Heart right ventricle (tissue), 16 donors: ENCODE measurements at regions not wholly inside any gene's neighbourhood (a gene's known extent, or its start where the extent isn't known, plus 50 kb on each side); places are given as distances from the start of the nearest gene placed in this dataset.

Source experiments
- ATAC-seq, 8 donors: fragments of 200-7000 bp; cut with Tn5 transposase; one replicate each; pipeline ENCODE4 v1.9.1; 2020; ENCODE audit warnings: mild to moderate bottlenecking in 8 of 8, moderate library complexity in 8 of 8, moderate number of reproducible peaks in 1 of 8
- DNase-seq, 2 donors: peaks; one replicate each; pipeline ENCODE4 v3.0.0-alpha.2; 2020
- H3K27ac ChIP-seq, 10 donors: fragments of 200-600 bp; sonication (generic) in 2 of 10; one replicate each; pipeline versions ENCODE4 v1.5.0 to v1.8.0; 2020 to 2022; ENCODE audit warnings: mild to moderate bottlenecking in 3 of 10
- H3K27me3 ChIP-seq, 7 donors: fragments of 200-600 bp; one replicate each; pipeline ENCODE4 v1.8.0; 2021 to 2022; ENCODE audit warnings: mild to moderate bottlenecking in 2 of 7
- H3K36me3 ChIP-seq, 9 donors: fragments of 200-600 bp; sonication (generic) in 1 of 9; one replicate each; pipeline versions ENCODE4 v1.5.0 to v1.8.0; 2020 to 2022; ENCODE audit warnings: mild to moderate bottlenecking in 2 of 9
- H3K4me1 ChIP-seq, 9 donors: fragments of 200-600 bp; sonication (generic) in 1 of 9; one replicate each; pipeline versions ENCODE4 v1.5.0 to v1.8.0; 2020 to 2022; ENCODE audit warnings: mild to moderate bottlenecking in 4 of 9
- H3K4me3 ChIP-seq, 10 donors: fragments of 200-600 bp; sonication (generic) in 2 of 10; one replicate each; pipeline versions ENCODE4 v1.5.0 to v1.8.0; 2020 to 2022; ENCODE audit warnings: mild to moderate bottlenecking in 7 of 10, moderate library complexity in 2 of 10
- H3K9me3 ChIP-seq, 11 donors: fragments of 200-600 bp in 10 of 11; sonication (generic) in 2 of 11; one replicate each; pipeline versions ENCODE4 v1.5.0 to v1.8.0; 2013 to 2022; ENCODE audit warnings: mild to moderate bottlenecking in 2 of 11, control low read depth in 1 of 11, moderate library complexity in 1 of 11
- CTCF ChIP-seq, 9 donors: fragments of 200-600 bp; sonication (generic) in 2 of 9; IDR thresholded peaks; one replicate each; pipeline versions ENCODE4 v1.5.0 to v1.8.0; 2021 to 2022; ENCODE audit warnings: antibody characterized with exemption in 9 of 9, mild to moderate bottlenecking in 5 of 9, moderate library complexity in 1 of 9
- WGBS, 2 donors: extraction: QIAGEN DNeasy Blood & Tissue Kit; methylation state at CpG; one replicate each; pipeline ENCODE4 v1.1.7; 2013; ENCODE audit warnings: inconsistent platforms in 1 of 2; 5-methylcytosine and 5-hydroxymethylcytosine counted together
- intact Hi-C, 10 donors: fragments of 100-400 bp; cut with DNase I; formaldehyde crosslinking; loops; one replicate each; pipeline versions ENCODE4 v1.11.1 to v1.14.2; 2022
- donor health status: Arrhythmogenic right ventricular cardiomyopathy.
- donor health status: ischemic (EF 13 %, LVEDD 7.1; RV severe dilation, severe dysfunction).
- donor health status: healthy with polysubstance abuse.
- donor health status: DM: no; HTN: yes; CAD: no.
- donor health status: DM: no; HTN: no; CAD: no.
- donor health status: ischemic (EF 25% LVEDD 6.9; RV normal size, moderate dysfunction).
- donor health status: ischemic (EF 25% LVEDD 5.7; RV mildly dilated, moderate dysfunction).
- donor health status: healthy.
- donor health status: DM: yes; HTN: yes; CAD: no.
- donor health status: Ischemic cardiomyopathy.
- donor health status: ischemic (EF 35%, LVEDD 5.7; RV mildly dilated, moderate dysfunction).
- donor health status: nonischemic (EF 11% LVEDD 7.7; RV severe dilation, severe dysfunction).
- donor health status: DM: yes; HTN: yes; CAD: no.
- donor health status: PGD.
- donor health status: ischemic (EF 29% LVEDD 5.4; RV normal size, mild dysfunction).
- donor health status: nonischemic (EF 23%, LVEDD 6.1; RV moderate dilation, normal function).

GRCh38 chr4:63728480-63729177 lies 680.6 kb downstream of the TECRL start:
- intact Hi-C loops, result no loop called here
- ATAC-seq (no peak), DNase-seq (no peak)
- Histone ChIP-seq H3K27me3 (no peaks in the 10 kb centered on the region), H3K9me3 (peaks cover 0 to 6% (median 0%) of the 10 kb centered on the region in 11 donors), H3K36me3 (no peaks in the 10 kb centered on the region), H3K4me3 (no peak overlapping the region), H3K27ac (no peak overlapping the region), H3K4me1 (no peaks in the 10 kb centered on the region)
- no peak for TF ChIP-seq CTCF (IDR thresholded peaks at IDR 0.05)
- 35 to 48% methylated on average over 3 of the region's 3 CpGs for WGBS, 2 donors

GRCh38 chr4:63717384-63717783 lies 691.9 kb downstream of the TECRL start:
- Histone ChIP-seq H3K27me3 (no peaks in the 10 kb centered on the region), H3K36me3 (no peaks in the 10 kb centered on the region), H3K9me3 (no peaks in the 10 kb centered on the region), H3K27ac (no peak overlapping the region), H3K4me3 (no peak overlapping the region), H3K4me1 (no peaks in the 10 kb centered on the region)
- no peak for ATAC-seq
- intact Hi-C loops, result no loop called here
- TF ChIP-seq CTCF (IDR thresholded peaks at IDR 0.05), result peak in 1 of 9 donors; percentile 9
- DNase-seq, result no peak
- WGBS, 2 donors, result 36 to 40% methylated on average over 2 of the region's 2 CpGs

GRCh38 chr4:63708661-63709060 lies 700.6 kb downstream of the TECRL start:
- Histone ChIP-seq H3K4me3 (no peak overlapping the region), H3K4me1 (no peaks in the 10 kb centered on the region), H3K9me3 (peaks cover 0 to 3% (median 0%) of the 10 kb centered on the region in 11 donors), H3K27ac (no peak overlapping the region), H3K36me3 (no peaks in the 10 kb centered on the region), H3K27me3 (no peaks in the 10 kb centered on the region)
- no peak for TF ChIP-seq CTCF (IDR thresholded peaks at IDR 0.05)
- WGBS, 2 donors, result 69 to 74% methylated on average over 2 of the region's 2 CpGs
- no peak for ATAC-seq
- intact Hi-C loops, result no loop called here
- DNase-seq, result no peak

- Histone ChIP-seq H3K4me3 (no peak overlapping the region), H3K36me3 (no peaks in the 10 kb centered on the region), H3K9me3 (no peaks in the 10 kb centered on the region), H3K27ac (no peak overlapping the region), H3K27me3 (no peaks in the 10 kb centered on the region), H3K4me1 (no peaks in the 10 kb centered on the region)
- WGBS, 2 donors, result 88 to 89% methylated on average over 6 of the region's 6 CpGs
- TF ChIP-seq CTCF (IDR thresholded peaks at IDR 0.05), result no peak
- intact Hi-C loops, result no loop called here
- DNase-seq (no peak), ATAC-seq (no peak)
Observed at GRCh38 chr4:63700569-63700968, 708.7 kb downstream of the TECRL start.
